GM12872 (cell line): ENCODE measurements at regions not wholly inside any gene's neighbourhood (a gene's known extent, or its start where the extent isn't known, plus 50 kb on each side); places are given as distances from the start of the nearest gene placed in this dataset.

Experiments
- CTCF ChIP-seq: IDR thresholded peaks from 3 replicates; pipeline ENCODE4 v1.5.1; 2011; ENCODE audit warnings: low read depth, mild to moderate bottlenecking, low read length, moderate library complexity; ENCODE audit not compliant: insufficient read depth

GRCh38 chr14:57150449-57150848 lies 118.3 kb downstream of the EXOC5 start:
- no peak for TF ChIP-seq CTCF

GRCh38 chr14:57139173-57139572 lies 129.5 kb downstream of the EXOC5 start:
- no peak for TF ChIP-seq CTCF

GRCh38 chr14:57136669-57137328 lies 131.9 kb downstream of the EXOC5 start:
- TF ChIP-seq CTCF: no peak

DNA sequence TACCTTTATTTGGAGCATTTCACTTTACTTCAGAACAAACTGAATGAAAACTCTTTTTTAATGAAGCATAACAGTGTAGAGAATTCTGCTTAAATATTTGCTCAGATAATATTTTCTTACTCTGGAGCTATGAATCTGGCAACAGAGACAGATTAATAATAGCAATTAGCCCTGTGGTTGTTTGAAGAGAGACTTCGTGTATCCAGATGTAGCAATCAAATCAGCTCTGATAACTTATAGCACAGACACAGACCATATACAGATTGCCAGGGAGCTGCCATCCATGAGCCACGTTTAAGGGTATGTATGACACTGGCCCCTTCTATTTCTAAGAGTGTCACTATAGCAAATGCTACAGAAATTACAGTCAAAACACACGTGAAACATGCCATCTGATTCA lies 146.6 kb downstream of the EXOC5 start:
- no peak for TF ChIP-seq CTCF

DNA sequence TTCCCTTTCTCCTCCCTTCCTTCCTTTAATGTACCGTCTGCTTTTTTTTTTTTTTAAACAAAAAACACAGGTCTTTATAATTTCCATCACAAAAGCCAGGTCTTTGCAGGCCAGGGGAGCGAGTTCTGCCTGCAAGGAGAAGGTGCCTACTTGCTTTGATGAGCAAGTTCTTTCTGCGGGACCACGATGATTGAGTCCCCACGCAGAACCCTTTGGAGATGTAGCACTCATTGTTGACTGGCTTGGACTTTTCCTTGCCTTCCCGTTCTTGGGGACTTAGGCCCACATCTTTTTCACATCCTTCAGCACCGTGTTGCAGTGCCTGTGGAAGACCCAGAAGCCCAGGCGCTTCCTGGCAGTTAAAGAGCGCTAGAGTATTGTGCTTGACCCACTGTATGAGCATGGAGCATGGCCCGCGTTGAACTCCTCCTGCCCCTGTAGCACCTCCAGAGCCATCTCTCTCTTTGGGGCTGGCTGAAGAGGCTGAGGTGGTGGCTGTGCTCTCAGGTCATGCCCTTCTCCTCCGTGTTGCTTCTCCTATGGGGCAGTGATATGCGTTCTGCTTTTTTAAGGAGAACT lies 177.6 kb downstream of the EXOC5 start:
- TF ChIP-seq CTCF: no peak

DNA sequence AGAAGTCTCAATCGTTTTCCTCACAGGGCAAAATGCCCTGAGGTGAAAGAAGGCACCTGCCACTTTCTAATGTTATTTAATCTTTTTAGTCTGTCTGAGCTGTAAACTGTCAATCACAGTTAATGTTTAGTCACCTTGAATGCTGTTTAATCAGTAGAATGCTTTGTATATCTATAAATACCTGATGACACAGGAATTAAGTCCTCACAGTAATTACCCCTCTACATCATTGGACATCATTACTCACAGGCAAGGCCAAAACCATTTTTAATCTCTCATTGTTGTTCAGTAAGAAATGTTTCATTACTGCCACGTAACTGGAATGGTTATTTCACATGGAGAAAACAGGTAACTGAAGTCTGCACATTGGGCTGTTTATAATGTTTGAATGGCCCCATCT lies 178.8 kb downstream of the EXOC5 start:
- TF ChIP-seq CTCF: no peak

DNA sequence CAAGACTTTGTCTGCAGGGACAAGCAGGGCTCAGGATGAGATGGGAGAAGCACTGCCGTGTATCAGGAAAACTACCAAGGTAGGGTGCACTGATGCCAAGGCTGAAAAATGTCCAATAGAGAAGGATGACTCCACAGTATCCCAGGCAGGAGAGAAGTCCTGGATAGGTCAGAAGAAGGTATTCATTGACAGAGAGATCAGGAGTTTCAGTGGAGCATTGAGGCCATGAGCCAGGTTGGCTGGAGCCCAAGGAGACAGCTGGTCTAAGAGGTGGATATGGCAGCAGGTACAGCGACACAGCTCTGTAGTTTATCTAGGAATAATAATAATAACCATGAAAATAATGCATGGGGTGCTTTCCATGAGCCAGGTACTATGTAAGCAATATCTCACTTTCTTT lies 180.9 kb downstream of the EXOC5 start:
- TF ChIP-seq CTCF: no peak
